GM10266 (cell line): ENCODE measurements at regions not wholly inside any gene's neighbourhood (a gene's known extent, or its start where the extent isn't known, plus 50 kb on each side); places are given as distances from the start of the nearest gene placed in this dataset.

Experiments used
- DNase-seq: peaks from one replicate; pipeline ENCODE4 v3.0.0; 2012; ENCODE audit errors: extremely low spot score
- CTCF ChIP-seq: IDR thresholded peaks from 2 replicates; pipeline ENCODE4 v1.5.1; 2012; ENCODE audit warnings: mild to moderate bottlenecking, low read depth; ENCODE audit not compliant: control insufficient read depth, insufficient read depth; ENCODE audit errors: missing control alignments

- DNase-seq = no peak
- no peak for TF ChIP-seq CTCF
Observed at GRCh38 chrX:28278726-28279125, 297.5 kb upstream of the DCAF8L1 start.

- DNase-seq = no peak
- no peak for TF ChIP-seq CTCF
Observed at GRCh38 chrX:28278251-28278650, 297.0 kb upstream of the DCAF8L1 start.

GRCh38 chrX:28273736-28274135, 292.5 kb upstream of the DCAF8L1 start:
- no peak for TF ChIP-seq CTCF
- DNase-seq = no peak

- no peak for DNase-seq
- TF ChIP-seq CTCF = no peak
Observed at GRCh38 chrX:28246675-28247074, 265.4 kb upstream of the DCAF8L1 start.

GRCh38 chrX:28229217-28229616, 248.0 kb upstream of the DCAF8L1 start:
- TF ChIP-seq CTCF = no peak
- no peak for DNase-seq

- DNase-seq = no peak
- no peak for TF ChIP-seq CTCF
Observed at GRCh38 chrX:28225513-28225912, 244.3 kb upstream of the DCAF8L1 start.

GRCh38 chrX:28223991-28224390, 242.7 kb upstream of the DCAF8L1 start:
- no peak for DNase-seq
- TF ChIP-seq CTCF = no peak
